Left ventricle myocardium inferior (tissue), 1 donor: ENCODE measurements at regions not wholly inside any gene's neighbourhood (a gene's known extent, or its start where the extent isn't known, plus 50 kb on each side); places are given as distances from the start of the nearest gene placed in this dataset.
A peak's percentile ranks its signal among the peaks of the same experiment; 100 is the strongest.
"Not testable (repeated sequence)": the region's sequence is repeated elsewhere in the genome, so short reads cannot be mapped to it uniquely, and the experiment has no call there.

Experiments
- DNase-seq: peaks from one replicate; pipeline ENCODE4 v3.0.0-alpha.2; 2020
- H3K27ac ChIP-seq: fragments of 200-600 bp; replicated peaks from 2 replicates; pipeline ENCODE4 v1.8.0; 2021
- H3K27me3 ChIP-seq: fragments of 200-600 bp; 2 replicates; pipeline ENCODE4 v1.8.0; 2021; ENCODE audit warnings: low read depth
- H3K36me3 ChIP-seq: fragments of 200-600 bp; 2 replicates; pipeline ENCODE4 v1.8.0; 2021
- H3K4me1 ChIP-seq: fragments of 200-600 bp; 2 replicates; pipeline ENCODE4 v1.8.0; 2021
- H3K4me3 ChIP-seq: fragments of 200-600 bp; 2 replicates; pipeline ENCODE4 v1.8.0; 2021; ENCODE audit warnings: mild to moderate bottlenecking, moderate library complexity
- H3K9me3 ChIP-seq: fragments of 200-600 bp; replicated peaks from 2 replicates; pipeline ENCODE4 v1.8.0; 2021
- CTCF ChIP-seq: fragments of 200-600 bp; IDR thresholded peaks from 2 replicates; pipeline ENCODE4 v1.8.0; 2021; ENCODE audit warnings: antibody characterized with exemption, mild to moderate bottlenecking, borderline replicate concordance
- intact Hi-C: fragments of 100-400 bp; cut with micrococcal nuclease; formaldehyde crosslinking; loops from one replicate; pipeline ENCODE4 v1.11.0; 2022
- donor health status: DM: no; HTN: yes; CAD: no; lungs with severe emphysema.

- no peak overlapping the region for H3K4me3 ChIP-seq
- intact Hi-C loops = no loop called here
- H3K9me3 ChIP-seq = peaks cover under 1% of the 10 kb centered on the region
- DNase-seq = no peak
- H3K27me3 ChIP-seq = no peaks in the 10 kb centered on the region
- no peaks in the 10 kb centered on the region for H3K4me1 ChIP-seq
- no peak for TF ChIP-seq CTCF
- no peaks in the 10 kb centered on the region for H3K36me3 ChIP-seq
- H3K27ac ChIP-seq = no peak overlapping the region
These were observed 75.6 kb upstream of the MYRIP start for GRCh38 chr3:39733804-39734203.

DNA sequence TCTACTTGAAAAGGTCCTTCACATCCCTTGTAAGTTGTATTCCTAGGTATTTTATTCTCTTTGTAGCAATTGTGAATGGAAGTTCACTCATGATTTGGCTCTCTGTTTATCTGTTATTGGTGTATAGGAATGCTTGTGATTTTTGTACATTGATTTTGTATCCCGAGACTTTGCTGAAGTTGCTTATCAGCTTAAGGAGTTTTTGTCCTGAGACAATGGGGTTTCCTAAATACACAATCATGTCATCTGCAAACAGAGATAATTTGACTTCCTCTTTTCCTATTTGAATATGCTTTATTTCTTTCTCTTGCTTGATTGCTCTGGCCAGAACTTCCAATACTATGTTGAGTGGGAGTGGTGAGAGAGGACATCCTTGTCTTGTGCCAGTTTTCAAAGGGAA, 69.8 kb upstream of the MYRIP start:
- intact Hi-C loops, H3K4me1 ChIP-seq, H3K36me3 ChIP-seq, DNase-seq, H3K27ac ChIP-seq, H3K4me3 ChIP-seq, H3K27me3 ChIP-seq: not testable (repeated sequence)
- peaks cover 33% of the 10 kb centered on the region for H3K9me3 ChIP-seq

GRCh38 chr3:39744746-39745145, 64.7 kb upstream of the MYRIP start:
- no peaks in the 10 kb centered on the region for H3K4me1 ChIP-seq
- no peak overlapping the region for H3K4me3 ChIP-seq
- DNase-seq = no peak
- no peaks in the 10 kb centered on the region for H3K27me3 ChIP-seq
- no peaks in the 10 kb centered on the region for H3K36me3 ChIP-seq
- intact Hi-C loops = no loop called here
- no peak overlapping the region for H3K27ac ChIP-seq
- H3K9me3 ChIP-seq = peaks cover 23% of the 10 kb centered on the region
- TF ChIP-seq CTCF = no peak

DNA sequence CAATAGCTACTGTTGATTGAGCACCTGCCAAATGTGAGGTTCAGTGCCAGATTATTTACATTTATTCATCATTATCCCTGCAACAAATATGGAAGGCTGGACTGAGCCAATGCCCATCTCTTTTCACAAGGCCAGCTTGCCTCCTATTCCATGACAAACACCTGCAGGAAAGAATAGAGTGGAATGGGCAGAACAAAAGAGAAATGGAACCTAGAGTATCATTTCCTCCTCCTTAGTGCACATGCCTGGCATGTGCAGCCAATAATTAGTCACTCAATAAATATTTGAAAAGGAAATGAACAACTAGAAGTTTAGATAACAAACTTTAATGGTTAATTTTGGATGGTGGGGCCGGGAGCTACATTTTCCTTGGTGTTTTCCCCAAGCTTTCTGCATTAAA, 61.4 kb upstream of the MYRIP start:
- Histone ChIP-seq H3K27ac (no peak overlapping the region), H3K36me3 (no peaks in the 10 kb centered on the region), H3K9me3 (no peaks in the 10 kb centered on the region), H3K27me3 (no peaks in the 10 kb centered on the region), H3K4me3 (no peak overlapping the region), H3K4me1 (peaks cover 17% of the 10 kb centered on the region)
- no peak for DNase-seq
- no peak for TF ChIP-seq CTCF
- intact Hi-C loops = no loop called here

DNA sequence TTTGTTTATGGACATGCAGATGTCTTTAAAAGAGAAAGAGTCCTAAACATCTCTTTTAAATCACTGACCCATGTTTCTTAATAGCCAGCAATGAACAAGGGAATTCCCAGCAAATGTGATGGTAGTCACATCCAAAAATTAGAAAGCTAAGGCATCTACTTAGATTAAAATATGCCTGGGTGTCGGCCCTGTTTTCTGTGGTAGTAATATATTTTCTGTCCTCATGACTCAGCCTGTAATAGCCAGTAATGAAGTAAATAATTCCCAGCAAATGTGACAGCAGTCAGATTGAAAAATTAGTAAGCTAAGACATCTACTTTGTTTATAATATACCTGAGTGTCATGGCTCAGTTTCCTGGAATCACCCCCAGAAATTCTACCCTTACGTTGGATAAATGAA, 60.6 kb upstream of the MYRIP start:
- Histone ChIP-seq H3K4me1 (peaks cover 17% of the 10 kb centered on the region), H3K36me3 (no peaks in the 10 kb centered on the region), H3K27ac (no peak overlapping the region), H3K27me3 (no peaks in the 10 kb centered on the region), H3K9me3 (no peaks in the 10 kb centered on the region), H3K4me3 (no peak overlapping the region)
- no peak for TF ChIP-seq CTCF
- DNase-seq = no peak
- intact Hi-C loops = no loop called here

DNA sequence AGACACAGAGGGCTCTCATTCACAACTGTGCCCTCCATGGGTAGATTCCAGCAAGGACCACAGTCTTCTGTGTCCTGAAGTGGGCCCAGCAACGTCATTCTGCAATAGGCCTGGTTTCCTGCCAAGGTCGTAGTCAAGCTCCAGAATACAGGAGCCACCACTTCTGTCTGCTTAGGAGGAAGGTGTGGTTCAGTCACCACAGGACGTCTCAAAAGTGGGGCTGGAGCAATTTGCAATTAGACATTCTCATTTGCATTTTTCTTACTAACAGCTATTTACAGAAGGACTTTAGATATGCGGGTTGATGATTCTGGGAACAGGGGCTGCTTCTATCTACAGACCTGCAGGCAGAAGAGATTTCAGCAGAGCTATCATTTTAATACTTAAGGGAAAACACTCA, 58.7 kb upstream of the MYRIP start:
- DNase-seq = no peak
- no peak overlapping the region for H3K4me3 ChIP-seq
- no peaks in the 10 kb centered on the region for H3K27me3 ChIP-seq

More for the DNA sequence above, 58.7 kb upstream of the MYRIP start:
- TF ChIP-seq CTCF = no peak
- intact Hi-C loops = no loop called here
- H3K4me1 ChIP-seq = peaks cover 17% of the 10 kb centered on the region
- no peaks in the 10 kb centered on the region for H3K36me3 ChIP-seq
- H3K27ac ChIP-seq = peak overlapping the region; percentile 9
- no peaks in the 10 kb centered on the region for H3K9me3 ChIP-seq
